OCI-LY1 (cell line): ENCODE measurements at regions not wholly inside any gene's neighbourhood (a gene's known extent, or its start where the extent isn't known, plus 50 kb on each side); places are given as distances from the start of the nearest gene placed in this dataset.

Experiments used
- CTCF ChIP-seq: fragments of 200-600 bp; sonication (generic), shearing (Covaris generic); IDR thresholded peaks from 2 replicates; pipeline ENCODE4 v1.5.1; 2017; ENCODE audit warnings: mild to moderate bottlenecking, antibody characterized with exemption, low read length, moderate library complexity, mixed read lengths
- EZH2 ChIP-seq: fragments of 200-600 bp; sonication (generic), shearing (Covaris generic); IDR thresholded peaks from 2 replicates; pipeline ENCODE4 v1.8.0; 2017; ENCODE audit warnings: borderline replicate concordance, mixed run types, mild to moderate bottlenecking, antibody characterized with exemption, low read length, moderate library complexity, mixed read lengths

GRCh38 chr4:187128222-187128621 lies 404.6 kb upstream of the FAT1 start:
- TF ChIP-seq EZH2 (no peak), CTCF (no peak)
